Stimulated activated CD4-positive, alpha-beta T cell treated with anti-CD3 and anti-CD28 coated beads, TNF-alpha, amount 100 ng/mL, for 4 hours (primary cell): ENCODE measurements at regions not wholly inside any gene's neighbourhood (a gene's known extent, or its start where the extent isn't known, plus 50 kb on each side); places are given as distances from the start of the nearest gene placed in this dataset.
A peak's percentile ranks its signal among the peaks of the same experiment; 100 is the strongest.

Experiments used
- DNase-seq, 3 experiments: peaks; one replicate each; pipeline ENCODE4 v3.0.0-alpha.2; 2020; ENCODE audit warnings: low read depth in 3 of 3

DNA sequence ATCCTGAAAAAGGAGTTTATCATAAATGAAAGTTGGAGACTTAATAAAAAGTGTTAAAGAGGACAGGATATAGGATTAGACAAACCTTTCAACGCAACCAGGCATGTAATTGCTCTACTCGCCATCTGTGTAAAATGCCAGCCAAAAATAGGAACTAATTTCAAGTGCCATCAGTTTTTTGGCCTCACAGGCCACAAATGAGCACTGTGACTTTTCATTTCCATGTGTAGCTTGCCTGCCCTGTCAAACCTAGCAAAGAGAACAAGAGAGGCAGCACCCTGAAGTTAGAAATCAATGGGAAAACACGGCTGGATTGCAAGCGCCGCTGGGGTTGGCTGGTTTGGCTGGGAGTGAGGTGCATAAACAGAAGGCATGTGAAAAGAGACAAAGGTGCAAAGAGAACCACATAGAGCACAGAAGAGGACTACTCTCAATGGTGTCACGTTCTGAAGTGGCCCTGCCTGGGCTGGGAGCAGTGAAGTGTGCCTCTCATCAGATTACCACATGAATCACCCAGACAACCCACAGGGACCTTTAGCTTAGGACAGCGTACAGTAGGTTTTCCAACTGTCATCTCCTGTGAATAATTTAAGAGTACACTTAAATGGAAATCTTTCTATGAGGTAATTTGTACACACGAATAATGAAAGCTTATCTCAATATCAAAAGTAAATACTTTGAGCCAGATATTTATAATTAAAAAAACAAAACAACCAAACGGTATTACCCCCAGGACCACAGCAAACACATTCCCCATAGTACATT lies 78.0 kb upstream of the NHSL1 start:
- no peak for DNase-seq

DNA sequence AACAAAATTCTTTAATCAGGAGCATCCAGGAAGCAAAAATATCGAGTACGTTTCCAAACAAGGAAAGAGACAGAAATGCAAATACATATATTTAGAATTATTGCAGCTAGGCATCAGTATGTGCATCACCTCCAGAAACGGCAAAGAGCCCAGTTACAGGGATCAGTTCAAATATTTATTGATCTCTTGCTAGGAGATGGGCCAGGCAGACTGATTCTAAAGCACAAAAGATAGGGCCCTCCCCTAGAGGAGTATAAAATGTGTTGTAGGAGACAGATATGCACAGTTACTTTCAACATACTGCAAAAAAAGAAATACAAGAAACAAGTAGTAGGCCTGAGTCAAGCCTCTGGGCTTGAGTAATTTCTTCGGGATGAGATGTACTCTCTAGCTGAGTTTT lies 80.7 kb upstream of the NHSL1 start:
- DNase-seq: no peak

DNA sequence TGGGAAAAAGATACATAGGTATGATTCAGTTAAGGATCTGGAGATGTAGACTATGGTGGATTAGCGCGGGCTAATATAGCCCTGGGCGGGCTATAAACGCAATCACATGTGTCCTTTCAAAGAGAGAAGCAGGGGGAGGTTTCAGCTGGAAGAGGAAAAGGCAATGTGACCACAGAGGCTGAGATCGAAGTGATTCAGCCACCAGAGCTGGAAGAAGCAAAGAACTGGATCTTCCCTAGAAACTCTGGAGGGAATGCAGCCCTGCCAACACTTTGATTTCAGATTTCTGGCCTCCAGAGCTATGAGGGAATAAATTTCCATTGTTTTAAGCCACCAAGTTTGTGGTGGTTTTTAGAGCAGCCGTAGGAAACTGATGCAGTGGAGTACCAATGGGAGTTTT lies 81.5 kb upstream of the NHSL1 start:
- no peak for DNase-seq

DNA sequence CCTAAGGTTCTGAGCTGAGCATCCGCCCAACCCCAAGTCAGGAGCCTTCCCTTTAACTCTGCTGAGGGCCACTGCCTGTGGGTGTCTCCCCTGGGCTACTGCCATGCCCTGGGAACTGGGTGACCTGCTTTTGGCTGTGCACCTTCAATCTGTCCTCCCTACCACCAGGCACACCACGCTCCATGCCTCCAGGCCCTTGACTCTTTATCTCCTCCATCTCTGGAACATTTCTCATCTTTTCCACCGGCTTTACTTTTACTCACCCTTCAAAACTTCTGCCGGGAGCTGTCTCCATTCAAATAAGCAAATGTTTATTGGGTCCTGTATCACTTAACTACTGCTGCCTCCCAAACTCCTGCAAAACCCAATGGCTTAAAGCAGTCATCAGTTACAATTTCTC lies 83.3 kb upstream of the NHSL1 start:
- no peak for DNase-seq

DNA sequence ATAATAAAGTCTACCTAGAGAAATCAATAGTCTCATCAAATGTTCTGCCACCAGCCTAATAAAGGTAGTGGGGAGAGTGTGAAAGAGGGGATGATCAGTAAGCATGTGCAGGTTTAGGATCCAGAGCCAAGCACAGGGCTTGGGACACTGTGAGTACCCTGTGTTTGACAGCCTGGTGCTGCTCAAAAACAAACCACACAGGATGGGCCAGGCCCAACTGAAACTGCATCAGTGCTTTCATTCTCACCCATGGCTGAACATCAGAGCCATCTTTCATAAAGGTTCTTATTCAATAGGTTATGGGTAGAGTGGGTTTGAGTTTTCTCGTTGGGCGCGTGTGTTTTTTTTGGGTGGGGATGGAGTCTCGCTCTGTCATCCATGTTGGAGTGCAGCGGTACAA lies 87.3 kb upstream of the NHSL1 start:
- no peak for DNase-seq

DNA sequence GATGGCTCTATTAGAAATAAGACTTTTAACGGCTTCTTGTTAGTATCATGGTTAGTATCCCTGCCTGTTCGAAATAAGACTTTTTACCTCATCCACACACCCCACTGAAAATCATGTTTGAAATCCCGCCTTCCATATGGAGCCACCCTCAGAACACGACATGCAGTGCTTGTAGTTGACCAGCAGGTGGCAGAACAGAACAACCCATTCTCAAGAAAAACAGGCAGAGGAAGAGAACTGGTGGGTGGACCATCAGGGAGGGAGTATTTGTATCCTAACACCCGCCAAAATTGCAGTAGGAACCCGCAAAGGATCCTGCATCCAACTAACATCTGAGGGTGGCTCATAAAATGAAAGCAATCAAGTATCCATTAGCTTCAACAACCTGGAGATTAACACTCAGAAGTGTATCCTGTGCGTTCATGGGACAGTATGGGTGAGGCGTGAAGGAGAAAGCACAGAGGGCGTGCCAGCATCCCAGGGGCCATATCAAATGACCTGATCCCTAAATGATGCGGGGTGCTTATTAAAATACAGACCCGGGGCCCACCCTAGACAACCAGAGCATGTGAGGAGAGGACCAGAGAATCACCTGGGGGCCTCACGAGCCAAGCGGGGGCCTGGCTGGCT lies 89.6 kb upstream of the NHSL1 start:
- DNase-seq: peak in 2 of 3 experiments; percentile 8 to 15

DNA sequence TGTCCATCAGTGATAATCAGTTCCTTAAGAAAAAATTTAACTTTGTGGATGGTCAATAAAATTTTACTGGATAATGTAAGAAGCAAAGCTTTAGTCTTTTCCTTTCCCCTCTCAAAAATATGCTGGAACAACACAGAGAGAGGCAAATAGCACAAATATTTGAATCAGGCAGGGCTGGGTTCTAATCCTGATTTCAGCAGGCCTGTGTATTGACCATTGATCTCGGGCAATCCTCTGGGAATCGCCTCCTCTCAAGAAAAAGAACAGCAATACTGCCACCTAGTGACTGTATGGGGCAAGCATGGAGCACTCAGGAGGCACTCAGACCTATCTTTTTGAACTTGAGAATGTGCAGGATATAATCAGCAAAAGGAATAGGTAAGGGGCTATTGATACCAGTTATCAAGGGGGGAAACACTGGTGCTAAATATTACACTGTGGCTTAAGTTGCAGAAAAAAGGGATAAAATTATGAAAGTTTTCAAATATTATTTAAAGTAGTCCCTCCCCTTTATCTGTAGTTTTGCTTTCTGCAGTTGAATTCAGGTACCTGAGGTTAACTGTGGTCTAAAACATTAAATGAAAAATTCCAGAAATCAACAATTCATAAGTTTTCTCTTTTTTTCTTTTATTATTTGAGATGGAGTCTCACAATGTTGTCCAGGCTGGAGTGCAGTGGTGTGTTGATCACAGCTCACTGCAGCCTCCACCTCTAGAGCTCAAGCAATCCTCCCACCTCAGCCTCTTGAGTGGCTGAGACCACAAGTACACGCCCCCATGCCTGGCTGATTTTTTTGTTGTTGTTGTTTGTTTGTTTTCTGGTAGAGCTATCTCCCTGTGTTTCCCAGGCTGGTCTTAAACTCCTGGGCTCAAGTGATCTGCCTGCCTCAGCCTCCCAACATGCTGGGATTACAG lies 91.8 kb upstream of the NHSL1 start:
- peak in 1 of 3 experiments; percentile 22 for DNase-seq

DNA sequence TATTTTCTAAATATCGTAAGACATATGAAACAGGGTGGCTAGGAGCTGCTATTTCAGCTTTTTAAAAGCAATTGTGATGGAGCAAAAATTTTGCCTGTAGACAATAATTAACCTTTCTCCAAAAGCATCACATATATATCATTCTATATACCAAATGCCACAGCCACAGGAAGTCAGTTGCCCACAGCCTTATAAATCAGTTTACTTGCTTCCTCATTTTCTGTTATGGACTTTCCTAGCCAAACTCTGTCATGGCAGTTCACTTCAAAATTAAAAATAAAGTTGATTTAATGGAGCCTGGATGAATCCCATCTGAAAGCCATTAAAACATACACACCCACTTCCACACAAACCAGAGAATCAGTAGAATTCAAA lies 93.4 kb upstream of the NHSL1 start:
- no peak for DNase-seq

DNA sequence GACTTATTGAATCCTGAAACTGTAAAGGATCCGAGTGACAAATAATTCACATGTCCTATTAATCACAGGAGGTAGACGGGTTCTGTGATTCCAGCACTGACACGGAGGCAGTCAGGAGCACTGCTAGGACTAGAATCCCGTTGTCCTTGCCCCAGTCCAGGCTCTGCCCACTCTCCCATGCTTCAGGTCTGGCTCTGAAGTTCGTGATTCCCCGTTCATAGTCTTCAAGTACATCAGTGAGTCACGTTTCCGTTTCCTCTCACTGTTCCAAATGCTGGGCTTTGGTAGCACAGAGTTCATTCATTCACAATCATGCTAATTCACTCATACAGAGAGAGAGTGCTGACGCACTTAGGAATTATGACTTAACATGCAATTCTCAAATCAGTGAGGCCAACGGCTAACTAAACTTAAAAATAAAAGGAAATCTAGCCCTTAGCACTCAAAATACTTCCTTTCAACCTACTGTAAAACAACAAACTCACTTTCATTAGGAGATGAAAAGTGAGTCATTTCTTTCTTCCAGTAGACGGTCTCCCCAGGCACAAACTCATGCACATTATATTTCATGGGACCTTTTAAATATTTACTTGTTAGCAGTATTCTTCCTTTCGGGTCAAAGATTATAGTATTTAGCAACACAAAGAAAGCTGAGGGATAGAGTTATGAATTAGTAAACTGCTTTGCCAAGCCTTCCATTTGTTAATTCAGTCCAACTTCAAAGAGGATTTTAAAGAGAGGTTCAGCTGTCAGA lies 94.0 kb upstream of the NHSL1 start:
- DNase-seq: peak in 1 of 3 experiments; percentile 3

DNA sequence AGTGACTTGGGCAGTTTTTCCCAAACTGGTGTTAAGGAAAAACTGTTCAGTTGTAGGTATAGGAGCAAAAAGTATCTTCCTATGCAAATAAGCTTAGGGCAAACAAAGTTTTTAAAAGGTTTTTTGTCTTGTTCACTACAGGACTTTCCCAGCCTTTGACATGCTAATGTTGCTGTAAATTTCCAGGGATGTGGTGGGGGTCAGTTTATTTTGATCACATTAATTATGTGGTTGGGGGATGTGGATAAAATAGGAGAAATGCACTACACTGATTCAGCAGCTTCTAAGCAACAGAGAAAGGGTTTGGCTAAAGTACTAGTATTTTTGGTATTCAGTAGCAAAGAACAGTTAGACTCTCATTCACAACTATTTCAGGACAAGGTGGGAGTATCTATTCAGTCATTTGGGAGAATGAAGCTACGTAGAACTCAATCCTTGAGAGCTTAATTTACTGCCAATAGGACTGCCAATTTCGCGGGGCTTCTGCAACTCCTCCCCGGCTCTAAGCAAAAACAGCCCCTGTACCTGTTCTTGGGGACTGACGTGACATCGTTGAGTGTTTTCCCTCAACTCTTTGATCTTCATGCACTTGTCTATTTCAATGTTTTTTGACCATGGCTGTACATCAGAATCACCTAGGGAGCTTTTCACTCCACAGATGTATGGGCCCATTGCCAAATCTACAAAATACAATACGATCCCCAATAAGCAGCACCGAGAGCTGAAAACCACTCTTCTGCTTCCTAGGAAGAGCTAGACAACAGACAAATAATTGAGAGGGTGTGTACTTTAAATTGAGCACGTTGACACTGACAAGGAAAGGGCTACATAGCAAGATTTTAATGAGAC lies 94.8 kb upstream of the NHSL1 start:
- DNase-seq: no peak

DNA sequence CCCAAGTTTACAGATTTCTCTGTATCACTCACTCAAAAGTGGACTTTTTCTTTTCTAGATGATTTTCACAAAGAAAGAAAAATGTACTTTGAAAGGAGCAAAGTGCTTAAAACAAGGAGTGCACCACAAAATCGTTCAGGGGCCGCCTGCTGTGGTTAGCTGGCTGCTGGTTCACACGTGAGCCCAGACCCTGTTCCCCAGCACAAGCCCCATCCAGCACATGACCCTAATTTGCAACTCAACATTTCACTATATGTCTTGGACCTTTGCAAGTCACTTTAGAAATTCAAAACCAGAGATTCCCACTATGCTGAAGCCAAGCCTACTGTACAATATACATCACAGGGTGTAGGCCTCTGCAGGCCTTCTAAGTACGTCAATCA lies 95.5 kb upstream of the NHSL1 start:
- DNase-seq: no peak

DNA sequence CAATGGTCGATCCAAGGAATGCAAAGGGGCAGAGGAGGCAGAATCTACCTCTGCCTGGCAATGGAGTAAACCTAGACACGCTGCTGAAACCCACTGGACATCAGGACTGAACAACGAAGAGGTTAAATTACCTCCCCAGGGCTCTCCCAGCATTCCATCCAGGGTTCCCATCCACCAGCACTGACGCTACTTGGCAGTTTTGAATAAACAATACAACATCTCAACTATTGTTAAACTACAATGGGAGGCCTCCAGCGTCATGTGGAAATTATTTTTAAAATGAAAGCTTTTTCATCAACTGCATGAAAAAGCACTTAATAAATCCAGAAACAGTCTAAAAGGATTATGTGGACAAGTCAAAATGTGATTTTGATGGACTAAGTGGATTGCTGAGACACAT lies 96.8 kb upstream of the NHSL1 start:
- no peak for DNase-seq

DNA sequence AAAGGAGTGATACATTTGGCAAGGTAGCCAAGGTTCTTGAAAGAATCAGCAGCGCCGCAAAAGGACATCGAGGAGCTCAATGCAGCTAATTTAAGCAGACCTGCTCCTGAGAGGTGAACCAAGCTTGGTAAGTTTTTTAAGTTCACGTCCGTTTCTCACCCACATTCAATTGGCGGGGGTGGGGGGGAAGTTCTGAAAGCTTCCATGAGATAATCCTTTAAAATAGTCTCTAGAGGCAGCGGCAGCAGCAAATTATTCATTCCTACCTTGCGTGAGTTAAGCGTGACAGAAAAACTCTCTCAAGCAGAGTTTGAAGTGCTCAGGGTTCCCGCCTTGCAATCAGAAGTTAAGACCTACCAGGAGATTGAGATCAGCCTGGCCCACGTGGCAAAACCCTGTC lies 97.3 kb upstream of the NHSL1 start:
- DNase-seq: no peak

DNA sequence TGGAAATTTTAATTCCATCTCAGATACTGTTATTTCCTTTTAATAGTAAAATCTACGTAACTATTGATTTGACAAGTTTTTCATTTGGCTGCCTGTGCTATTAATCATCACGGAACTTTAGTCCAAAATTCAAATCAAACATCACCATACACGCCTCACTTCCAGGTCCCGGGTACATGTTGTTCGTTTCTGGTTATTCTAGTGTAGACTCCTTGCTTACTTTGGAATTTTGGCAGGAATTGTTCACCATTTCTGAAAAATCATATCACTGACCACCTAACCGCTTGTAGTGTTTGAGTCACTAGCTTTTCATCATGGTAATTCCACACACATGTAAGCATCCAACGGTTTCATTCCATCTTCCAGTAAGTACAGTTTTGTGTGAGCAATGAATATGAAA lies 98.0 kb upstream of the NHSL1 start:
- DNase-seq: no peak

DNA sequence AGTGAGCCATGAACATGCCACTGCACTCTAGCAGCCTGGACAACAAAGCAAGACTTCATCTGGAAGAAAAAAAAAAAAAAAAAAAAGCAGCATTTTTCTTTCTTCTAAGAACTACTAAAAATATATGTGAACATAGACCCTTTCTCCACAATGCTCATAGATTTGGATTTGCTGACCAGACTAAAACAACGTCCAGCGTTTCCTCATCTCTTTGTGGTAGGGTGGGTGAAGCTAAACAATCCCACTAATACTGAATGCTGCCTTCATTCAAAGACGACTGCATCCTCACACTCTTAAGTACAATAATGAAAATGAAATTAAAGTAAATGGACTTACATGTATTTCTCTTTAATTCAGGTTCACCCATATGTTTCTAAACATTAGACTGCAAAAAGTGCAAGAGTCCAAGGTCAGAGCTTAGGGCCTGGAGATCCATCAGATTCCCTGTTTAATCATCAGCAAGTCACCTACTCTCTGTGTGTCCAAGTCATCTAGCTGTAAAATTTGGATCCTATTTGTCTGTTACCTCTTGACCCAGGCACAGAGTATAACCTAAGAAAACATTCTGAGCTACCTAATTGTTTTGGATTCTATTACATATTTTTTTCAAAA lies 99.4 kb upstream of the NHSL1 start:
- DNase-seq: no peak

DNA sequence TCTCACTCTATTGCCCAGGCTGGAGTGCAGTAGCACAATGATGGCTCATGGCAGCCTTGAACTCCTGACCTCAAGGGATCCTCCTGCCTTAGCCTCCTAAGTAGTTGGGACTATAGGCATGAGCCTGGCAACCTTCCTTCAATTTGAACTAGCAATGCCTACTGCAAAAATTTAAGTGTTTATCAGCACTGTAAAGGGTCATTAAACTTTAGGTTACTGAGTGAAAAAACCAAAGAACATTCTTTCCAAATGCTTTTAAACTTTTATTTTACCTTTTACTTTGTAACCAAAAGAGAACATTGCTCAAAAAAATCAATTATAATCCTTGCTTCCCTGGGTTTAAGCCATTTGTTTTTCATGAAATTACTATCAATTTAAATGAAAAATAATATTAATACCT lies 101.0 kb upstream of the NHSL1 start:
- no peak for DNase-seq

DNA sequence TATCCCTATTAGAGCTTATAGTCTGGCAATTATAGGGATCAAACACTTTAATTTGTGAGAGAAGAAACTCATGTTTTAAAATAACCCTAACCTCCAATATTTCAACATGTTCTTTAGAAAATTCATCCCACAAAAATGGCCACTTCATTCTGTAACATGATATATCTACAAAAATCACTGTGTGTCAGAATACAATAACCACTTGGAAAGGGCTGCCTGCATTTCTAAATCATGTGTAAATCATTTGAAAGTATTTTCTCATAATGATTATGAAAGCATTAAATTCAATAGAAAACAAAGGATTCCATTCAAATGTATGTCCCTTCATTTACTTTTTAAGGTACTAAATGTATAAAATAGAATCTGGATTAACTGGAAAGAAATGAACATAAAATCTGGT lies 101.4 kb upstream of the NHSL1 start:
- DNase-seq: no peak

DNA sequence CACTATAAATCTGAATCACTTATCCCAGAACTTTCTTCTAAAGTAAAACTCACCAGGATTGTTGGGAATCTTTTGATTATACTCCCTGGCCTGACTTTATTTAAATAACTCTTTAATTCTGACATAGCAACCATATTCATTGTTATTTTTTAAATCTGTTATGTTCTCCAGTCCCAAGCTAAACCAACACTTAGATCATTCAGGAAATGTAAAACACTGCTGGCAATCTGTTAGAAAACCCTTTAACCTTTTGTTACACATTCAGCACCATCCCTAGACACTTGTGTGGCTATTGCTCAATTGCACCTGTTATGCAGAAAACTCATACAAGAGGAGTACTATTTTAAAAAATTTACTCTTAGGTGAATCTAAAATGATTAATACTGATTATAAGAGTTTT lies 101.8 kb upstream of the NHSL1 start:
- DNase-seq: no peak

DNA sequence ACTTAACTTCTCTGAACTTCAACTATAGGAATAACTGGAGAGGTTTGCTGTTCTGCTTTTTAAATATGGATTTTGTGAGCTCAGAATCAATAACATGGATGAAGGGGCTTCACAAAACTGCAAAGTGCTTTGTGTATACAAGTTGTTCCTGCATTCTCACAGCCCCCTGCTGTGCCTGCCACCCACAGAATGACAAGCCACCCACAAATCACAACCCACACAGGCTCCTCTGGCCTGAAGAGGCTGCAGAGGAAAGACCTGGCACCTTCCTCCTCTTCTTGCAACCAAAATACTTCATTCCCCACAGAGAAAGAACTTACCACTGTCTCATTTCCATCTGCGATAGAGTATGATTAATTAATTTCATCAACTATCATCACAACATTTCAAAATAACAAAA lies 106.7 kb upstream of the NHSL1 start:
- DNase-seq: no peak
